ENCODE measurements at regions not wholly inside any gene's neighbourhood (a gene's known extent, or its start where the extent isn't known, plus 50 kb on each side); places are given as distances from the start of the nearest gene placed in this dataset.
A peak's percentile ranks its signal among the peaks of the same experiment; 100 is the strongest.

DNA sequence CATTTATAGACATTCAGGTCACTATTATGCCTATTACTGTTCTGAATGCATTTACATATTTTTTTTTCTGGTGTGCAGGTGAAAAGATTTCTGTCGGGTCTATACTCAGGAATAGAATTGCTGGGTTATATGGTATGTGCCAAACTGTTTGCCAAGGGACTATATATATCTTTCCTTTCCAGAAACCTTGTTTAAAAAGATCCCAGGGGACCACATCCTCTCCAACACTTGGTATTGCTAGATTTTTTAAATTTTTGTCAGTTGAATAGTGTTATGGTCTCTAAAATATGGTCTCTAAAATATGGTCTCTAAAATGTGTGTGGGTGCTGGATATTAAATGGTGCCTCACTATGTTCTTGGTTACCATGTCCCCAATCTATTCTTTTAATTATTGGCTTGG, 131.3 kb downstream of the INSIG2 start:
- no peaks in the 10 kb centered on the region for H3K9me3 Mint-ChIP-seq
- no peak overlapping the region for H3K27ac Mint-ChIP-seq
- H3K4me1 Mint-ChIP-seq, result peaks cover 3% of the 10 kb centered on the region
- DNase-seq (ENCODE audit: low spot score in 2 of 2) (no peak), ATAC-seq (ENCODE audit: low read depth) (no peak)
- no peak overlapping the region for H3K4me3 Mint-ChIP-seq
- H3K36me3 Mint-ChIP-seq, result no peaks in the 10 kb centered on the region
- peaks cover 10% of the 10 kb centered on the region for H3K27me3 Mint-ChIP-seq

DNA sequence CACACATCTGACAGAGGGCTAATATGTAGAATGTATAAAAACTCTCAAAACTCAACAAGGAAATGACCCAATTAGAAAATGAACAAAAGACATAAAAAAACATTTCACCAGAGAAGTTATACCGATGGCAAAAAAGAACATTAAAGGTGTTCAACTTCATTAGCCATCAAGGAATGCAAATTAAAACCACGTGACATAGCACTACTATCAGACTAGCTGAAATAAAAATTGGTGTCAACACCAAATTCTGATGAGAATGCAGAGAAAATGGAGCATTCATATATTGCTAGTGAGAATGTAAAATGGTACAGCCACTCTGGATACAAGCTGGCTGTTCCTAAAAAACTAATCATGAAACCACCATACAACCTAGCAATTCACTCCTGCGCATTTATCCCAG, 128.0 kb downstream of the INSIG2 start:
- Mint-ChIP-seq H3K4me3 (no peak overlapping the region), H3K9me3 (no peaks in the 10 kb centered on the region), H3K36me3 (no peaks in the 10 kb centered on the region), H3K27me3 (peaks cover 14% of the 10 kb centered on the region), H3K27ac (no peak overlapping the region), H3K4me1 (no peaks in the 10 kb centered on the region)
- no peak for DNase-seq (ENCODE audit: low spot score in 2 of 2)
- ATAC-seq (ENCODE audit: low read depth), result no peak

DNA sequence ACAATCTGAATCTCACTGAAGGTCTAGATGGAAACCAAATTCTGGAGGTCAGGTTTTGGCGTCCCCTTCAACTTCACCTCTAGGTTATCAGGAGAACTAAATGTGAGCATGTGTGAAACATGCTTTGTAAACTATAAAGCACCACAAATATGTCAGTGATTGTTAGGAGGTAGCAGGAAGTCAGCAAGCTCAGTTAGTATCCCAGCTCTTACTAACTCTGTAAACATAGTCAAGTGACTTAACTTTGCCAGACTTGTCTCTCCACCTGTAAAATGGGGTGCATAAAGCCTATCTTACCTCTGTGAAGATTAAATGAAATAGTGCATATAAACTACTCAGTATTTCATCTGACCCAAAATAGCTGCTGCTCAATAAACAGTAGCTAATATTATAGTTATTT, 121.5 kb downstream of the INSIG2 start:
- Mint-ChIP-seq H3K4me3 (no peak overlapping the region), H3K27me3 (peaks cover 25% of the 10 kb centered on the region), H3K9me3 (no peaks in the 10 kb centered on the region), H3K27ac (no peak overlapping the region), H3K36me3 (no peaks in the 10 kb centered on the region), H3K4me1 (no peaks in the 10 kb centered on the region)
- DNase-seq (ENCODE audit: low spot score in 2 of 2) (no peak), ATAC-seq (ENCODE audit: low read depth) (no peak)

DNA sequence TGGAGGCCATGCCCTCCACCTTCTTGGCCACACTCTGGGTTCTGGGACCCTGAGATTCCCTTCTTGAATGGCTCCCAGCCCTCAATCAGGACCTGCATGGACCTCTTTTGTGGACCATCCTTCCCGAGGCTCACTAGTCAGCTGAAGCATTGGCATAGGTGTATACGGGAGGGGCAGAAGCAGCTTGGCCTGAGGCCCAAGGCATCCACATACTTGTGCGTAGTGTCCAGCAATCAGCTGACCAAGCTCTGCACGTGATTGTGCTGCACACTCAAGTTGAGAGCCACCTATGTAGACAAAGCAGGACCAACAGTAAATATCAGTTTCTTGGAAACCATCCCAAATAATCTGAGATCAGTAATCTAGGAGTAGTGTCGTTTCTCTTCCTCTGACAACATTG, 119.6 kb downstream of the INSIG2 start:
- H3K9me3 Mint-ChIP-seq, result no peaks in the 10 kb centered on the region
- no peaks in the 10 kb centered on the region for H3K36me3 Mint-ChIP-seq
- no peak for DNase-seq (ENCODE audit: low spot score in 2 of 2)
- H3K4me1 Mint-ChIP-seq, result peaks cover 3% of the 10 kb centered on the region
- H3K4me3 Mint-ChIP-seq, result no peak overlapping the region
- peaks cover 24% of the 10 kb centered on the region for H3K27me3 Mint-ChIP-seq
- no peak overlapping the region for H3K27ac Mint-ChIP-seq
- ATAC-seq (ENCODE audit: low read depth), result no peak

DNA sequence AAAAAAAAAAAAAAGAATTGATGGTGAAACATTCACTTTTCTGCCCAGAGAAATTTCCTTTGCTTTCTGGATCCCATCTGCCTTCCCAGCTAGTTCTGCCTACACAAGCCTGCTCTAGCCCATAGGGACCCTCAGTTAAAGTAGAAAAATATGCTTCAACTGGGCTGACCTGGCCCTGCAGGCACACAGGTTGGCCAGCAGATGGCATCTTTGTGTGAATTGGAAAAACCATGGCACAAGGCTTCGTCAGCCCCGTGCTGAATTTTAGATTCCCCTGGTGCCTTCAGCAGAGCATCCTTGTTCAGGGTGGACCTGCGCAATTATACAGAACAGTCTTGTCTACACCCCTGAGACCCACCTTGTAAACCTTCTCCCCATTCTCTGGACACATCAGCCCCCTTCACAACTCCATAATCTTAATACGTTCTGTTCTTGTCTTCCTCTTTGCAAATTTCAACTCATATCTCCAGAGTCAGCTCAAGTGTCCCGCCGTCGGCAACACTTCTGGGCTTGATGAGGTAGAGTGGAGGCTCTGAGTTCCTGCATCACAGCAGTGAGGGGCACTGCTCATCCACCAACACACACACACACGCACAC, 114.5 kb downstream of the INSIG2 start:
- peak; percentile 83 for ATAC-seq (ENCODE audit: low read depth)
- peaks cover 13% of the 10 kb centered on the region for H3K27me3 Mint-ChIP-seq
- H3K4me1 Mint-ChIP-seq, result peaks cover 4% of the 10 kb centered on the region
- H3K36me3 Mint-ChIP-seq, result no peaks in the 10 kb centered on the region
- no peak overlapping the region for H3K4me3 Mint-ChIP-seq
- peak; percentile 34 to 54 for DNase-seq (ENCODE audit: low spot score in 2 of 2)
- H3K9me3 Mint-ChIP-seq, result no peaks in the 10 kb centered on the region
- no peak overlapping the region for H3K27ac Mint-ChIP-seq

DNA sequence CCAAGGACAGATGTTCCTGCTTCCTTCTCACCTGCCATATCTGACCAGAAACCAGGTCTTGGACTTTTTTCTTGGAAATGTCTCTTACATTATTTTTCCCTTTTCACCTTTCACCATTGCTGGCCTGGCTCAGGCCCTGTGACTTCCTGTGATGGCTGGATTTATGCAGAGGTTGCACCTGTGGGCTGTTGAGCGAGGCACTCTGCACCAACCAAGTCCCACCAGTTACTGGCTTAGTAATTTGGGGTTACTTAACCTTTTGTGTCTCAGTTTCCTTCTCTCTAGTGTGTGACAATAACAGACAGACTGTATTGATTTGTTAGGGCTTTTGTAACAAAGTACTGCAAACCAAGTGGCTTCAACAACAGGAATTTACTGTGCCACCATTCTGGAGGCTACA, 110.0 kb downstream of the INSIG2 start:
- no peak overlapping the region for H3K27ac Mint-ChIP-seq
- no peak overlapping the region for H3K4me3 Mint-ChIP-seq
- peaks cover 6% of the 10 kb centered on the region for H3K27me3 Mint-ChIP-seq
- no peaks in the 10 kb centered on the region for H3K9me3 Mint-ChIP-seq
- ATAC-seq (ENCODE audit: low read depth) (no peak), DNase-seq (ENCODE audit: low spot score in 2 of 2) (no peak)
- H3K36me3 Mint-ChIP-seq, result no peaks in the 10 kb centered on the region
- peaks cover 6% of the 10 kb centered on the region for H3K4me1 Mint-ChIP-seq

DNA sequence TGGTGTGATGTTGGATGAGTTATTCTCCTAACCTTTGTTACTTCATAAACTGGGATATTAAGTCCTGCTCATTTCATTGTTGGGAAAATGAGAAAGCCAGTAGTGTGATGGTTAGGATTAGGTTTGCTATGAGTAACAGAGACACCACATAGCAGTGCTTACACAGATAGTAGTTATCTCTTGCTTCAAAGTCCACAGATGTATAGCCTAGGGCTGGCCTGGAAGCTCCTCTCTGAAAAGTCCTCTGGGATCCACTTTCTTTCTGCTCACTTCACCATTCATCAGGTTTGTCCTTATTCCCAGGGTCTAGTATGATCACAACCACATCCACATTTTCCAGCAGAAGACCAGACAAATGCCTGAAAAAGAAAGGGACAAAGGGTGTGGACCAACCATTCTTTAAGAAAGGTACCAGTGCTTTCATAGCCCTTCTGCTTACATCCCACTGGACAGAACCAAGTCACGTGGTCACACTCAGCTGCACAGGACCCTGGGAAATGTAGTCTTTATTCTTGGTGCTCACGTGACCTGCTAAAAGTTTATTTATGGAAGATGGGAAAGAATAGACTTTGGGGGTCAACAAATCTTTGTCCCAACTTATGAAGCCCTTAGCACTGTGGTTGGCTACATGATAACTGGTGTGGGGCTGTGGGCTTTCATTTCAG, 108.9 kb downstream of the INSIG2 start:
- H3K27ac Mint-ChIP-seq, result no peak overlapping the region
- DNase-seq (ENCODE audit: low spot score in 2 of 2), result no peak
- no peak overlapping the region for H3K4me3 Mint-ChIP-seq
- H3K27me3 Mint-ChIP-seq, result peaks cover 6% of the 10 kb centered on the region
- H3K36me3 Mint-ChIP-seq, result no peaks in the 10 kb centered on the region
- peak; percentile 55 for ATAC-seq (ENCODE audit: low read depth)
- H3K4me1 Mint-ChIP-seq, result peaks cover 2% of the 10 kb centered on the region
- no peaks in the 10 kb centered on the region for H3K9me3 Mint-ChIP-seq

DNA sequence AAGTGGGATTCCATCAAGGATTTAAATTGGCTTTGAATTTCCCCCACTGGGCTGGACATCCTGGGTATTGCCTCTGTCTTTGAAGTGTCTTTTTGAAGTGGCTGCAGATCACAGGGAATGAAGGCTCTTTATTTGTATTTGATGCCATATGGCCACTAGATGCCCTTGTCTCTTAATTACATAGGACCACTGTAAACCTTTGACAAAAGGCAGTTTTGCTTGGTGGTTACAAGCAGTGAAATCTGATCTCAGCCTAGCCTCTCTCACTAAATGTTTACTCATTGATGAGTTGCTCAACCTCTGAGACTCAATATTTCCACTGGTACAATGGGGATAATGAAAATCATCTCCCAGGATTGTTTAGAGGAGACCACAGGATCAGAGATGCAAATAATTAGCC, 102.2 kb downstream of the INSIG2 start:
- no peaks in the 10 kb centered on the region for H3K9me3 Mint-ChIP-seq
- H3K27ac Mint-ChIP-seq, result no peak overlapping the region
- no peak for DNase-seq (ENCODE audit: low spot score in 2 of 2)
- ATAC-seq (ENCODE audit: low read depth), result no peak
- peaks cover 9% of the 10 kb centered on the region for H3K4me1 Mint-ChIP-seq
- peaks cover 2% of the 10 kb centered on the region for H3K27me3 Mint-ChIP-seq
- no peaks in the 10 kb centered on the region for H3K36me3 Mint-ChIP-seq
- H3K4me3 Mint-ChIP-seq, result no peak overlapping the region

DNA sequence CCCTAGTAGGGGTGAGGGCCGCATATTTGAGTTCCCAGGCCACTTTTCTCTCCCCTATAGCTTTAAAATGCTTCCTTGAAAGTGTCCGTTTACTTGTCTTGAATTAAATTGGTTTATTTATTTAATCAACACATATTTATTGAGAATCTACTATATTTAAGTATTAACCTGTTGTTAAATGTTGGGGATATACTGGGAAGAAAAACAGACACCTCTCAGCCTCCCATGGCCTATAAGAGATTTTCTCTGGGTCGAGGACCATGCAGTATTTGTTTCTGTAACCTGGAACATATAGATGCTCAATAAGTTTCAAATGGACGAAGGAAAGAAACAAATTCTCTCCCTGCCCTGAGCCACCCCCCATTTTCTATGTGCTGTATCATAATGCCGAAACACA, 98.6 kb downstream of the INSIG2 start:
- no peaks in the 10 kb centered on the region for H3K36me3 Mint-ChIP-seq
- H3K4me3 Mint-ChIP-seq, result peak overlapping the region; percentile 98
- H3K9me3 Mint-ChIP-seq, result no peaks in the 10 kb centered on the region
- ATAC-seq (ENCODE audit: low read depth) (no peak), DNase-seq (ENCODE audit: low spot score in 2 of 2) (no peak)
- H3K27me3 Mint-ChIP-seq, result peaks cover 2% of the 10 kb centered on the region
- peaks cover 15% of the 10 kb centered on the region for H3K4me1 Mint-ChIP-seq
- H3K27ac Mint-ChIP-seq, result peak overlapping the region; percentile 92

DNA sequence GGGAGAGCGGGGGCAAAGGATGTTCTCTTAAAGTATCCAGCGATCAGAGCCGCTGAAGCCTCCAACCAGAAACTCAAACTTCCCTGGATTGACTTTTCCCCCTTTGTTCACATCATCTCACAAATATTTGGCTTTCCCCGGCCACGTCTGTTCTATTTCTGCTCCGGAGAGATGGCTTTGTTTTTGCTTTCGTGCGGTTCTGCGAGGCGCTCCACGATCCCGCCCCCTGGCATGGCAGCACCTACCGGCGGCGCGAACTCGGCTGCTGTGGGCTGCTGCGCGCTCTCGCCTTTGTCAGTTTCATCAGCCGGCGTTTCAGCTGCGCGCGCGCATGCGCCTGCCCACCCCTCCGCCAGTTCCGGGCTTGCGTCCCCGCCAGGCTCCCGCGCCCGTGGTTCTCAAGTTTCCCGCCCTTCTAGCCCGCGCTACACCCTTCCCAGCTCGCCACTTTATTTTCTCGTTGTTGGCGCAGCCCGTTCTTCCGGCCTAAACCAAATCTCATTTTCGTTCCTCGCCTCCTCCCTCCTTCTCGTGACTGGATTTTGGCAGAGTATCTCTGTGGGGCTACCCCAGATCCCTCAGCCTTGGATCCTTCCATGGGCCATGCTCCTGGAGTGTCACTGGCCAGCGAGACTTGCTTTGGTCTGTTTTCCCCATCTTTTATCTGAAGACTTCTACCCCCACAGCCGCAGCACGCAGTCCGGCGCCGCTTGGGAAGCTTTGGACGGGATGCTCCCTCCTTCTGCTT, 98.0 kb downstream of the INSIG2 start:
- Mint-ChIP-seq H3K4me1 (peaks cover 15% of the 10 kb centered on the region), H3K27me3 (peaks cover under 1% of the 10 kb centered on the region), H3K27ac (peak overlapping the region; percentile 92), H3K36me3 (no peaks in the 10 kb centered on the region), H3K9me3 (no peaks in the 10 kb centered on the region), H3K4me3 (peak overlapping the region; percentile 98)
- ATAC-seq (ENCODE audit: low read depth) (peak; percentile 91), DNase-seq (ENCODE audit: low spot score in 2 of 2) (peak; percentile 70)

DNA sequence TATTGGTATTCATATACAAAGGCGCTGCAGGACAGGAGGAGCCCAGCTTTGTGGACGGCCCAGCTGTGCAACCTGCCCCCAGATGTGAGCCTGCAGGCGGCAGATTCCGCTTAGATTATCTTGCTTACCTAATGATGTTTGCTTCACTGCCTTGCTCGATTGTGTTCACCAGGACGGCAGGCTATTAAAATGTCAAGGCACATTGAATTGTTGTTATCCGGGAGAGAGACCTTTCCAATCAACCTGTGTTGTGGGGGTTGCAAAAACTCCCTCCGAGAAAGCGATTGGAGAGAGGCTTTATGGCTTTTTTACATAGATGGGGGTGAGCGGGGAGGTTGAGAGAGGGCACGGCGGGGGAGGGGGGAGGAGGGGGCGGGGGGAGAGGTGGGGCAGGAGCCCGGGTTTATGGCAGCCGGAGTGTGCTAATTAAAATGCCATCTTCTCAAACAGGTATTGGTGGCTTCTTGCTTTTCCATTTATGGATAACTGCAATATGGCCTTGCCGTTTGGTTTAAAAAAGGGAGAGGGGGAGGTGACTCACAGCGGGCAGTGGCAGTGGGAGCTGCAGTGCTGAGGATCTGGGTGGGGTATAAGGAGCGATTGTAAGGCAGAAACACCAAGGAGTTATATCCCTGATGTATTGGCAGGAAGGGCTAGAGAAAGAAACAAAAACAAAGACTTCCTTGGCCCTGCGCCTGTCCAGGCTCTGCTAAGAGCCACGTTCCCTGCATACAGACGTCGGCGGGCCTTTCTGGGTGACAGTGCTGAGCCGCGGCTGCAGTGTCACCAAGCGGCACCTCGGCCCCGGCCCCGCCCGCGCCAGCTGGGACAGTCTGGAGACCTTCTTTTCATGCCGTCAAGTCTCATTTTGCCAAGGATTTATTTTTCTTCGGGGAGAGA, 97.2 kb downstream of the INSIG2 start:
- Mint-ChIP-seq H3K4me1 (peaks cover 15% of the 10 kb centered on the region), H3K27me3 (no peaks in the 10 kb centered on the region), H3K36me3 (no peaks in the 10 kb centered on the region), H3K4me3 (peak overlapping the region; percentile 98), H3K9me3 (no peaks in the 10 kb centered on the region), H3K27ac (peak overlapping the region; percentile 92)
- DNase-seq (ENCODE audit: low spot score in 2 of 2) (peak; percentile 24 to 43), ATAC-seq (ENCODE audit: low read depth) (peak; percentile 69)

DNA sequence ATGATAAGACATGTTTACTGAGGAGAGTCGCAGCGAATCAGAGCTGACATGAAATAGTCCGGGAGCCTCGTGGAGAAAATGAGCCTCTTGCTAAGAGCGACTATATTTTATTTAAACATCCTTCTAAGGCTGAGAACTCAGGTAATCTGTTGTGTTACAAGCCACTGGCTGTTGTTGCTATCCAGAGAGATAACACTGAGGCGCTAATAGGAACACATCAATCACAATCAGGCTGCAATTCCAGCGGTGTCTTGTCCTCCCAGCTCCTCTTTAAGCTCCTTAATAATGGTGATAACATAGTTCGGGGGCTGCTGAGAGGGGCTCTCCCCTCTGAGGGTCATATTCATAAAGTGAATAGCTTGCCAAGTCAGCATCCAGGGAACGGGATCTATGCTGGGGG, 95.1 kb downstream of the INSIG2 start:
- H3K4me3 Mint-ChIP-seq, result no peak overlapping the region
- no peak for ATAC-seq (ENCODE audit: low read depth)
- H3K27me3 Mint-ChIP-seq, result peaks cover 8% of the 10 kb centered on the region
- no peaks in the 10 kb centered on the region for H3K9me3 Mint-ChIP-seq
- no peak overlapping the region for H3K27ac Mint-ChIP-seq
- H3K36me3 Mint-ChIP-seq, result no peaks in the 10 kb centered on the region
- no peak for DNase-seq (ENCODE audit: low spot score in 2 of 2)
- H3K4me1 Mint-ChIP-seq, result peaks cover 15% of the 10 kb centered on the region

DNA sequence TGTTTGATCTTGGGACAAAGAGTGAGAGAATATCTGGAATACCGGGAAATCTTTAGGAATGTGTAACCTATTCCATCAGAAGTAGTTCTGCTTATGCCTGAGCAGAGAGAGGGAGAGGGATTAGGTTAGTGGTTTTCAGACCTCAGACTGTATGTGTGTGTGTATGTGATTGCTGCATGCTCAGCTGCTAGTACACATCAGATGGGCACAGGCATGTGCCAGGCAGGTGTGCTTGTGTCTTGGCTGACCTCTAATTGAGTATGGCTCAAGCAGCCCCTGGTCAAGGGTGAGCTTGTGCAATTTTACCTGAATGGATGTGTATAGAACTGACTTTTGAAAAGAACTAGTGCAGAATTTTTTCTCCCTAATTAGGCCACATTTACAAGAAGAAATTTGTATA, 91.2 kb downstream of the INSIG2 start:
- Mint-ChIP-seq H3K9me3 (no peaks in the 10 kb centered on the region), H3K27ac (no peak overlapping the region)

DNA sequence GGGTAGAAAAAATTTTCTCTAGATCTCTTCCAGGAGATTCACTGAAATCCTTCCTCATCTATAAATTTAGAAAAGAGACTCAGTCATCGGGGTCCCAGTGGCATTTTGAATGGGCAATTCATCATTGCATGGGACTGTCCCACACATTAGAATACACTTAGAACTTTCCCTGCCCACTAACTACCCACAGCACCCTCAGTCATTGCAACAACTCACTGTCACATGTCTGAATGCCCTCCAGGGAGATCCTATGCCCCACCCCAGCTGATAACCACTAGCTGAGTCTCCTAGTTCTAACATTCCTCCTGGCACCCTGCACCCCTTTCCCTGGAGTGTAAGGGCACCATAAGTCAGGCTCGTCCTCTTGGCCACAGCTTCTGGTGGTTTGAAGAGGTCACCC, 89.6 kb downstream of the INSIG2 start:
- Mint-ChIP-seq H3K4me1 (no peaks in the 10 kb centered on the region), H3K4me3 (no peak overlapping the region), H3K9me3 (no peaks in the 10 kb centered on the region), H3K36me3 (peaks cover 2% of the 10 kb centered on the region), H3K27ac (no peak overlapping the region), H3K27me3 (peaks cover 20% of the 10 kb centered on the region)
- ATAC-seq (ENCODE audit: low read depth), result no peak
- no peak for DNase-seq (ENCODE audit: low spot score in 2 of 2)

More for the DNA sequence above, 91.2 kb downstream of the INSIG2 start:
- Mint-ChIP-seq H3K4me1 (no peaks in the 10 kb centered on the region), H3K4me3 (no peak overlapping the region), H3K36me3 (peaks cover 2% of the 10 kb centered on the region), H3K27me3 (peaks cover 20% of the 10 kb centered on the region)
- ATAC-seq (ENCODE audit: low read depth) (no peak), DNase-seq (ENCODE audit: low spot score in 2 of 2) (no peak)

Measured in memory B cell (primary cell).